ENCODE measurements at regions not wholly inside any gene's neighbourhood (a gene's known extent, or its start where the extent isn't known, plus 50 kb on each side); places are given as distances from the start of the nearest gene placed in this dataset.

GRCh38 chrX:47313056-47313455, 57.3 kb upstream of the ZNF157 start:
- H3K4me1 ChIP-seq (ENCODE audit: control insufficient read depth in 4 of 4, insufficient read depth in 4 of 4, low read length in 3 of 4), result peaks cover 0 to 3% (median 0%) of the 10 kb centered on the region in 4 donors
- no peaks in the 10 kb centered on the region for H3K9me3 ChIP-seq (ENCODE audit: control insufficient read depth in 4 of 4, low read length in 3 of 4)
- no peak overlapping the region for H3K27ac ChIP-seq (ENCODE audit: low read depth in 1 of 2, low read length in 2 of 2)
- no peaks in the 10 kb centered on the region for H3K27me3 ChIP-seq (ENCODE audit: control insufficient read depth in 4 of 4, insufficient read depth in 4 of 4, low read length in 3 of 4)
- TF ChIP-seq EGR1 (IDR thresholded peaks at IDR 0.05; ENCODE audit: low read depth in 2 of 2) (no peak), SP1 (IDR thresholded peaks at IDR 0.05) (no peak), REST (IDR thresholded peaks at IDR 0.05) (no peak), RAD21 (IDR thresholded peaks at IDR 0.05) (no peak), ZBTB33 (IDR thresholded peaks at IDR 0.05) (no peak), HNF4A (conservative IDR thresholded peaks at IDR 0.05) (no peak), CTCF (IDR thresholded peaks at IDR 0.05; ENCODE audit: low read depth, low read length, missing input control) (no peak), HNF4G (IDR thresholded peaks at IDR 0.05) (no peak), TAF1 (conservative IDR thresholded peaks at IDR 0.05) (no peak), FOXA1 (IDR thresholded peaks at IDR 0.05) (no peak), FOXA2 (IDR thresholded peaks at IDR 0.05) (no peak), MAX (IDR thresholded peaks at IDR 0.05) (no peak), ATF3 (IDR thresholded peaks at IDR 0.05) (no peak), RXRA (IDR thresholded peaks at IDR 0.05) (no peak)
- no peaks in the 10 kb centered on the region for H3K36me3 ChIP-seq (ENCODE audit: control insufficient read depth in 4 of 4, insufficient read depth in 3 of 4, low read depth in 1 of 4, low read length in 3 of 4)
- no peak overlapping the region for H3K9ac ChIP-seq (ENCODE audit: low read depth in 1 of 2, low read length in 2 of 2)
- DNase-seq (ENCODE audit: low spot score), result no peak
- no peak overlapping the region for H3K4me3 ChIP-seq (ENCODE audit: low read depth in 1 of 3, low read length in 3 of 3)
- WGBS, result 65% methylated on average over 5 of the region's 5 CpGs

GRCh38 chrX:47316276-47317025, 53.9 kb upstream of the ZNF157 start:
- Histone ChIP-seq H3K9ac (ENCODE audit: low read depth in 1 of 2, low read length in 2 of 2) (no peak overlapping the region), H3K4me3 (ENCODE audit: low read depth in 1 of 3, low read length in 3 of 3) (no peak overlapping the region), H3K9me3 (ENCODE audit: control insufficient read depth in 4 of 4, low read length in 3 of 4) (no peaks in the 10 kb centered on the region), H3K36me3 (ENCODE audit: control insufficient read depth in 4 of 4, insufficient read depth in 3 of 4, low read depth in 1 of 4, low read length in 3 of 4) (no peaks in the 10 kb centered on the region), H3K27ac (ENCODE audit: low read depth in 1 of 2, low read length in 2 of 2) (no peak overlapping the region), H3K27me3 (ENCODE audit: control insufficient read depth in 4 of 4, insufficient read depth in 4 of 4, low read length in 3 of 4) (no peaks in the 10 kb centered on the region), H3K4me1 (ENCODE audit: control insufficient read depth in 4 of 4, insufficient read depth in 4 of 4, low read length in 3 of 4) (peaks cover 0 to 3% (median 0%) of the 10 kb centered on the region in 4 donors)
- no peak for DNase-seq (ENCODE audit: low spot score)
- 34% methylated on average over 14 of the region's 14 CpGs for WGBS
- no peak for TF ChIP-seq FOXA1 (IDR thresholded peaks at IDR 0.05)
- TF ChIP-seq HNF4A (conservative IDR thresholded peaks at IDR 0.05), result no peak
- TF ChIP-seq REST (IDR thresholded peaks at IDR 0.05), result no peak
- TF ChIP-seq RAD21 (IDR thresholded peaks at IDR 0.05), result no peak
- no peak for TF ChIP-seq TAF1 (conservative IDR thresholded peaks at IDR 0.05)
- no peak for TF ChIP-seq MAX (IDR thresholded peaks at IDR 0.05)
- no peak for TF ChIP-seq EGR1 (IDR thresholded peaks at IDR 0.05; ENCODE audit: low read depth in 2 of 2)
- no peak for TF ChIP-seq ATF3 (IDR thresholded peaks at IDR 0.05)
- no peak for TF ChIP-seq NR2F2 (IDR thresholded peaks at IDR 0.05)
- TF ChIP-seq CTCF (IDR thresholded peaks at IDR 0.05; ENCODE audit: low read depth, low read length, missing input control), result no peak

Data from liver (tissue), 8 donors.